ENCODE measurements at regions not wholly inside any gene's neighbourhood (a gene's known extent, or its start where the extent isn't known, plus 50 kb on each side); places are given as distances from the start of the nearest gene placed in this dataset.

GRCh38 chr4:38462367-38463055 is 201.5 kb upstream of the KLF3 start:
- TF ChIP-seq CTCF (IDR thresholded peaks at IDR 0.05 in 2 of 3, conservative IDR thresholded peaks at IDR 0.05 in 1 of 3; ENCODE audit: borderline replicate concordance in 1 of 3, insufficient read depth in 1 of 3, low read depth in 2 of 3, low read length in 2 of 3) (no peak), EGR1 (IDR thresholded peaks at IDR 0.05; ENCODE audit: low read depth) (no peak), EZH2phosphoT487 (IDR thresholded peaks at IDR 0.05; ENCODE audit: borderline replicate concordance) (no peak), FOSL1 (IDR thresholded peaks at IDR 0.05; ENCODE audit: low read depth) (no peak), YY1 (IDR thresholded peaks at IDR 0.05; ENCODE audit: extremely low read depth, insufficient replicate concordance, low read depth, low read length) (no peak), EZH2 (IDR thresholded peaks at IDR 0.05) (no peak), POLR2A (IDR thresholded peaks at IDR 0.05; ENCODE audit: borderline replicate concordance, extremely low read depth, insufficient read depth, insufficient read length) (no peak), SP1 (IDR thresholded peaks at IDR 0.05; ENCODE audit: low read depth) (no peak), POLR2AphosphoS5 (IDR thresholded peaks at IDR 0.05; ENCODE audit: low read depth, low read length) (no peak), ZBTB33 (IDR thresholded peaks at IDR 0.05; ENCODE audit: extremely low read depth, insufficient replicate concordance, low read length) (no peak)
